ENCODE measurements at regions not wholly inside any gene's neighbourhood (a gene's known extent, or its start where the extent isn't known, plus 50 kb on each side); places are given as distances from the start of the nearest gene placed in this dataset.
"Not testable (repeated sequence)": the region's sequence is repeated elsewhere in the genome, so short reads cannot be mapped to it uniquely, and the experiment has no call there.

DNA sequence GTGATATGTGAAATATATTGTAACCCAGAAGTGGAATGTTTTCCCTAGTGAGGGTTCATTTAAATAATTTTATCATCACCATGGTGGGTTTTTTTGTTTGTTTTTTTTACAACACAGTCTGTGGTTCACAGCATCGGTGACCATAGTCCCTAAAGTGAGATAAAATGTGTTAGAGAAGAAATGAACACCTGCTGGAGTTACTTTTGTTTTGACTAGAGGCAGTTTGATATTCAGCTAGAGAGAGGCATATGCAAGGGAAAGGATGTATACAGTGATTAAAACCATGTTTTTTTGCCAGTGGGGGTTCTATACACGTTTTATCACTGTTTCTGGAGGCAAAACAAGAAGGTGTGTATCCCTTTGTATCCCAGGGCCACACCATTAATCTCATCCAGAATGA lies 541.5 kb downstream of the PCDH7 start:
- Histone ChIP-seq H3K36me3 (no peaks in the 10 kb centered on the region), H3K9me3 (no peaks in the 10 kb centered on the region), H3K27me3 (no peaks in the 10 kb centered on the region), H3K4me3 (no peak overlapping the region), H3K4me1 (no peaks in the 10 kb centered on the region), H3K27ac (replicated peaks in 1 of 4) (no peak overlapping the region)
- WGBS = 22% methylated on average over 2 of the region's 2 CpGs
- TF ChIP-seq POLR2AphosphoS5 (IDR thresholded peaks at IDR 0.05) (no peak), EP300 (IDR thresholded peaks at IDR 0.05) (no peak), POLR2A (IDR thresholded peaks at IDR 0.05; ENCODE audit: low read depth) (no peak)
- TF ChIP-seq, protein P1, sequence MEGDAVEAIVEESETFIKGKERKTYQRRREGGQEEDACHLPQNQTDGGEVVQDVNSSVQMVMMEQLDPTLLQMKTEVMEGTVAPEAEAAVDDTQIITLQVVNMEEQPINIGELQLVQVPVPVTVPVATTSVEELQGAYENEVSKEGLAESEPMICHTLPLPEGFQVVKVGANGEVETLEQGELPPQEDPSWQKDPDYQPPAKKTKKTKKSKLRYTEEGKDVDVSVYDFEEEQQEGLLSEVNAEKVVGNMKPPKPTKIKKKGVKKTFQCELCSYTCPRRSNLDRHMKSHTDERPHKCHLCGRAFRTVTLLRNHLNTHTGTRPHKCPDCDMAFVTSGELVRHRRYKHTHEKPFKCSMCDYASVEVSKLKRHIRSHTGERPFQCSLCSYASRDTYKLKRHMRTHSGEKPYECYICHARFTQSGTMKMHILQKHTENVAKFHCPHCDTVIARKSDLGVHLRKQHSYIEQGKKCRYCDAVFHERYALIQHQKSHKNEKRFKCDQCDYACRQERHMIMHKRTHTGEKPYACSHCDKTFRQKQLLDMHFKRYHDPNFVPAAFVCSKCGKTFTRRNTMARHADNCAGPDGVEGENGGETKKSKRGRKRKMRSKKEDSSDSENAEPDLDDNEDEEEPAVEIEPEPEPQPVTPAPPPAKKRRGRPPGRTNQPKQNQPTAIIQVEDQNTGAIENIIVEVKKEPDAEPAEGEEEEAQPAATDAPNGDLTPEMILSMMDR (IDR thresholded peaks at IDR 0.05) = no peak
- no peak for DNase-seq (ENCODE audit: extremely low spot score)
- intact Hi-C loops (cut with DNase I) = no loop called here

DNA sequence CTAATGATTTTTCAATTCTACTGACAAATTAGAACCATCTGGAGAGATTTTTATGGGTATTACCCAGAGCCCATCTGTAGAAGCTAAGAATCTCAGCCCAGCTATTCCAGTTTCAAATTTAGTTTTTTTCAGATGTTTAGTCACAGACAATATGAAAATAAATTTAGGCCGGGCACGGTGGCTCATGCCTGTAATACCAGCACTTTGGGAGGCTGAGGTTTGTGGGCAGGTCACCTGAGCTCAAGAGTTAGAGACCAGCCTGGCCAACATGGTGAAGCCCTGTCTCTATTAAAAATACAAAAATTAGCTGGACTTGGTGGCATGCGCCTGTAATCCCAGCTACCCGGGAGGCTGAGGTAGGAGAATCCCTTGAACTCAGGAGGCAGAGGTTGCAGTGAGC lies 545.9 kb downstream of the PCDH7 start:
- H3K4me1 ChIP-seq; H3K27ac ChIP-seq (replicated peaks in 1 of 4); DNase-seq (ENCODE audit: extremely low spot score); H3K4me3 ChIP-seq; H3K27me3 ChIP-seq; H3K9me3 ChIP-seq; H3K36me3 ChIP-seq; intact Hi-C loops (cut with DNase I): not testable (repeated sequence)
- 90% methylated on average over 4 of the region's 4 CpGs for WGBS

DNA sequence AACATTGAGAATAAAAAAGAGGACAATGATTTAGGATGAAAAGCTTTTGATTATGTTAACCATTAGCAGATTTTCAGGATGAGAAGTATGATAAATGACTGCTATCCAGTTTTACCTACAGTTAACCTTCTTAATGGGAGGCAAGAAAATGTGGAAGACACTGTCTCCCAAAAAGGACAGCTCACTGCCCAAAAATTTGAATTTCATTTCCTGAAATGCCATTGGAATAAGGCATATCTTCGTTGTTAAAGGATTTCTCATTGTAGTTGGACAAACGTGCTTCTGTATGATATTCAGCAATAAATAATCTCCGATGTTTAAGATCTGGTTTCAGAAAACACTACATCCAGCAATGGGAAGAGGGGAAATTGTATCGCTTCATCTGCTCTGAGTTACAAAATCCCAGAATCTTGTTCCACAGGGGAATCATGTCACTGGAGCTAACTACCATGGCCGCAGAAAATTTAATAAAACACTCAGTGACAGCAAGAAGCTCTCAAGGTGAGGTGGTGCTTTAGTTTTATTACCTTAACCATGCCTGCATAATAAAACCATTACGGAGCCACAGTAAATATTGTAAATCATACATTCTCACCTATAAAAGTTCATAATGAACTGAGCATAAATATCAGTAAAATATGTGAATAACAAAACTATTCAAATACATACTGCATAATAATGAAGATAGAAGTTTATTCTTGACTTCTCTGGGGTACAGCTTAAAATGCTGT lies 552.3 kb downstream of the PCDH7 start:
- no peak for DNase-seq (ENCODE audit: extremely low spot score)
- intact Hi-C loops (cut with DNase I) = no loop called here
- Histone ChIP-seq H3K9me3 (no peaks in the 10 kb centered on the region), H3K36me3 (no peaks in the 10 kb centered on the region), H3K27me3 (no peaks in the 10 kb centered on the region), H3K4me3 (no peak overlapping the region), H3K27ac (replicated peaks in 1 of 4) (no peak overlapping the region), H3K4me1 (no peaks in the 10 kb centered on the region)
- no peak for TF ChIP-seq EP300 (IDR thresholded peaks at IDR 0.05)
- no peak for TF ChIP-seq POLR2A (IDR thresholded peaks at IDR 0.05; ENCODE audit: low read depth)
- no peak for TF ChIP-seq POLR2AphosphoS5 (IDR thresholded peaks at IDR 0.05)
- TF ChIP-seq, protein P1 (IDR thresholded peaks at IDR 0.05) = no peak
- 81% methylated on average over 6 of the region's 6 CpGs for WGBS

DNA sequence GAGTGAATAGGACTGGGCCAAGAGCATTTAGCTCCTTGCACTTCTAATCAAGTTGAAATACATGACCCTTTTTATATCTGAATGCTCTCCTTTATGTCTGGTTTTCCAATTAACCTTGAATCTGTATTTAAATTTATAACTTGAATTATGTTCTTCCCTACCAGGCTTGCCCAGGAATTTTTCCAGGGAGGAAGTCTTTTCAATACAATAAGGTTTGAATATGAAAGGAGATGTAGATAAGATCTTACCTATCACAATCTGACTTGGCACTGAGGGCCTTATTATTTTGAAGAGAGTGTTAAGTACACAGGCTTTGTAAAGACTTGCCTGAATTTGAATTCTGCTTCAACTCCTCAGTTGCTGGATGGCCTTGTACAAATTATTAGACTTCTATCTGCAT lies 555.7 kb downstream of the PCDH7 start:
- no peaks in the 10 kb centered on the region for H3K36me3 ChIP-seq
- H3K4me1 ChIP-seq = no peaks in the 10 kb centered on the region
- H3K27me3 ChIP-seq = no peaks in the 10 kb centered on the region
- H3K9me3 ChIP-seq = no peaks in the 10 kb centered on the region
- H3K27ac ChIP-seq (replicated peaks in 1 of 4) = no peak overlapping the region
- intact Hi-C loops (cut with DNase I) = no loop called here
- H3K4me3 ChIP-seq = no peak overlapping the region
- TF ChIP-seq, protein P1 (IDR thresholded peaks at IDR 0.05) = no peak
- TF ChIP-seq POLR2AphosphoS5 (IDR thresholded peaks at IDR 0.05) = no peak
- no peak for TF ChIP-seq EP300 (IDR thresholded peaks at IDR 0.05)
- TF ChIP-seq POLR2A (IDR thresholded peaks at IDR 0.05; ENCODE audit: low read depth) = no peak
- DNase-seq (ENCODE audit: extremely low spot score) = no peak

DNA sequence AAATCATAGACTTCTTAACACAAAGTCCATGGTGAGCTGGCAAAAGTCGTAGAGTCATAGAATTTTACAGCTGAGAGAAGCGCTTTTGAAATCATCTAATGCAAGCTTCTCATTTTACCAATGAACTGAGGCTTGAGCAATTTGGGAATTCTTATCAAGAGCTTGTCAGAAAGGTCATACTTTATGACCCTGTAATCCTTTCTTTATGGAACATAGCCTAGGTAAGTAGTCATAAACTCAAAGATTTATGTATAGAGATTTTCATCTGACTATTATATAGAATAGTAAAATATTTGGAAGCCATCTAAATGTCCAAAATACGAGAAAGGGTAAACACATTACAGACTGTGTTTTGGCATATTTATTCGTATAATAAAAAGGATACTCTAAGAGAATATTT lies 563.5 kb downstream of the PCDH7 start:
- Histone ChIP-seq H3K4me1 (no peaks in the 10 kb centered on the region), H3K27ac (replicated peaks in 1 of 4) (no peak overlapping the region), H3K4me3 (no peak overlapping the region), H3K36me3 (no peaks in the 10 kb centered on the region), H3K9me3 (no peaks in the 10 kb centered on the region), H3K27me3 (no peaks in the 10 kb centered on the region)
- no peak for DNase-seq (ENCODE audit: extremely low spot score)
- TF ChIP-seq, protein P1 (IDR thresholded peaks at IDR 0.05) = no peak
- no peak for TF ChIP-seq POLR2AphosphoS5 (IDR thresholded peaks at IDR 0.05)
- no peak for TF ChIP-seq POLR2A (IDR thresholded peaks at IDR 0.05; ENCODE audit: low read depth)
- TF ChIP-seq EP300 (IDR thresholded peaks at IDR 0.05) = no peak
- 66% methylated on average over 4 of the region's 4 CpGs for WGBS
- intact Hi-C loops (cut with DNase I) = no loop called here
